ENCODE measurements at regions not wholly inside any gene's neighbourhood (a gene's known extent, or its start where the extent isn't known, plus 50 kb on each side); places are given as distances from the start of the nearest gene placed in this dataset.

DNA sequence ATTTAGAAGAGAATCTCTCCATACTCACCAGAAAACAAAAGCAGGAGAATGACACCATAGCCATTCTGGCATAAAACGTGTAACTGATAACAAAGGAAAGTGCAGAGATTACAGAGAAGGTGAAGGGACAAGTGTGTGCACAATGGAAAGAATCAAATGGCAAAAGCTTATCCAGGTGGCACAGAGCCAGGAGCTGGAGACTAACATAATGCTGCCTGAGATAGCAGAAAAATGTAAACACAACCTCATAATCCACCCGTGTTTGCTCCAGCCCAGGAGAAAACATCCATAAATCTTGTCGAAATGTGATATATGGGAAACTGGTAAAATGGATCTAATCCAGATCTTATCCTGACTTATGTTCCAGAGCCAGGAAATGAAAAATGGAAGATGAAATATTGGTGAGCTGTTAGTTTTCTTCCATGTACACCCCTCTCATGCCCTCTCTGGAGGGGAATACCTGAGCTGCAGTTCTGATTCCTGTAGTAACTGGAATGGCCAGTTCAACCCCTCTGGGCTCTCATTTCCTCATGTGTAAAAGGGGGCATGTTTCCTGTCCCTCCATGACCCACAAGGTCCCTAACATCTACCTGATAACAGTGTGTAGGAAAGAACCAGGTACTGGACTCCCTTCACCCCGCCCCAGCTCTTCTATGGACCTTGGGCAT, 212.3 kb upstream of the DAPK1 start:
- Histone ChIP-seq H3K23ac (ENCODE audit: insufficient read length) (no peak overlapping the region), H2BK12ac (ENCODE audit: low read depth, low read length) (no peak overlapping the region), H2BK15ac (ENCODE audit: low read length) (no peak overlapping the region), H3K4me3 (ENCODE audit: extremely low read depth in 1 of 4, insufficient read depth in 2 of 4, low read depth in 3 of 4, low read length in 4 of 4) (no peak overlapping the region), H3K56ac (replicated peaks; ENCODE audit: insufficient read length, low read depth, low read length) (no peak overlapping the region), H3K36me3 (ENCODE audit: control insufficient read depth in 2 of 4, insufficient read depth in 4 of 4, low read length in 3 of 4) (no peaks in the 10 kb centered on the region), H3K9ac (replicated peaks in 1 of 4; ENCODE audit: extremely low read depth in 1 of 4, low read depth in 3 of 4, low read length in 3 of 4) (no peak overlapping the region), H2AFZ (ENCODE audit: low read length) (no peak overlapping the region), H2AK5ac (ENCODE audit: low read depth, low read length) (no peak overlapping the region), H3K4me2 (ENCODE audit: insufficient read depth in 1 of 2, low read depth in 2 of 2, low read length in 2 of 2) (no peak overlapping the region), H2BK5ac (ENCODE audit: low read depth, low read length) (no peak overlapping the region), H3K79me2 (ENCODE audit: control insufficient read depth in 1 of 2, insufficient read depth in 2 of 2, low read length in 2 of 2) (no peaks in the 10 kb centered on the region), H4K5ac (ENCODE audit: insufficient read length, low read depth, low read length) (no peak overlapping the region), H2BK120ac (replicated peaks; ENCODE audit: low read depth, low read length) (no peak overlapping the region), H3K27me3 (replicated peaks in 1 of 4; ENCODE audit: control insufficient read depth in 3 of 4, extremely low read depth in 1 of 4, insufficient read depth in 3 of 4, low read length in 3 of 4) (no peaks in the 10 kb centered on the region), H3K14ac (ENCODE audit: insufficient read length) (no peak overlapping the region), H3K23me2 (ENCODE audit: low read depth, low read length) (no peaks in the 10 kb centered on the region), H4K20me1 (replicated peaks in 1 of 2; ENCODE audit: control insufficient read depth in 1 of 2, insufficient read depth in 2 of 2, low read length in 2 of 2) (no peaks in the 10 kb centered on the region), H3K79me1 (ENCODE audit: low read depth, low read length) (no peaks in the 10 kb centered on the region), H3K4me1 (replicated peaks in 1 of 4; ENCODE audit: control insufficient read depth in 3 of 4, insufficient read depth in 4 of 4, low read length in 3 of 4) (no peaks in the 10 kb centered on the region), H3K4ac (replicated peaks; ENCODE audit: insufficient read length, low read depth, low read length) (no peak overlapping the region), H3K9me3 (ENCODE audit: insufficient read depth in 2 of 2, low read depth in 1 of 2, low read length in 1 of 2) (no peaks in the 10 kb centered on the region), H3K27ac (ENCODE audit: low read depth, low read length) (no peak overlapping the region), H2BK20ac (ENCODE audit: low read length) (no peak overlapping the region), H4K8ac (ENCODE audit: extremely low read depth, insufficient read depth, low read length) (no peak overlapping the region), H4K91ac (replicated peaks; ENCODE audit: insufficient read length, low read length) (no peak overlapping the region), H3K18ac (ENCODE audit: extremely low read depth, low read length) (no peak overlapping the region)
- 86% methylated on average over 4 of the region's 4 CpGs; no CpG with 5 or more reads in 1 of the 2 experiments for WGBS, 2 experiments (ENCODE audit: extremely low coverage in 1 of 2, insufficient coverage in 1 of 2, insufficient read length in 1 of 2, insufficient replicate concordance in 2 of 2, low coverage in 1 of 2, low lambda C conversion rate in 2 of 2, missing lambda C conversion rate in 1 of 2)
- ChIA-PET CTCF (ENCODE audit: partially characterized antibody) (interaction anchor here (1.5 kb wide), 1 partner anchor 38 kb away, joined by 4 read pairs; no protein-coding TSS in a partner anchor), POLR2A (ENCODE audit: partially characterized antibody) (interaction anchor here (0.8 kb wide), 1 partner anchor 11 kb away, joined by 3 read pairs; no protein-coding TSS in a partner anchor)
- no peak for FAIRE-seq
- no peak for TF ChIP-seq GABPA (IDR thresholded peaks at IDR 0.05; ENCODE audit: borderline replicate concordance, insufficient read depth, low read length)
- no peak for TF ChIP-seq RAD21 (IDR thresholded peaks at IDR 0.05 in 1 of 2, conservative IDR thresholded peaks at IDR 0.05 in 1 of 2; ENCODE audit: low read depth in 2 of 2, low read length in 2 of 2)
- TF ChIP-seq BCL11A (IDR thresholded peaks at IDR 0.05; ENCODE audit: low read depth in 2 of 2, low read length in 2 of 2) = no peak
- TF ChIP-seq NANOG (IDR thresholded peaks at IDR 0.05; ENCODE audit: insufficient read depth, low read depth, low read length, poor library complexity, severe bottlenecking) = no peak
- TF ChIP-seq SUZ12 (IDR thresholded peaks at IDR 0.05; ENCODE audit: low read length) = no peak
- TF ChIP-seq EP300 (IDR thresholded peaks at IDR 0.05; ENCODE audit: borderline replicate concordance in 1 of 2, low read depth in 2 of 2, low read length in 2 of 2) = no peak
- no peak for TF ChIP-seq EZH2 (IDR thresholded peaks at IDR 0.05; ENCODE audit: low read depth, low read length, severe bottlenecking)
- TF ChIP-seq CREB1 (IDR thresholded peaks at IDR 0.05) = no peak
- no peak for DNase-seq (ENCODE audit: low read depth in 1 of 2, low spot score in 2 of 2)
